ENCODE measurements at regions not wholly inside any gene's neighbourhood (a gene's known extent, or its start where the extent isn't known, plus 50 kb on each side); places are given as distances from the start of the nearest gene placed in this dataset.

DNA sequence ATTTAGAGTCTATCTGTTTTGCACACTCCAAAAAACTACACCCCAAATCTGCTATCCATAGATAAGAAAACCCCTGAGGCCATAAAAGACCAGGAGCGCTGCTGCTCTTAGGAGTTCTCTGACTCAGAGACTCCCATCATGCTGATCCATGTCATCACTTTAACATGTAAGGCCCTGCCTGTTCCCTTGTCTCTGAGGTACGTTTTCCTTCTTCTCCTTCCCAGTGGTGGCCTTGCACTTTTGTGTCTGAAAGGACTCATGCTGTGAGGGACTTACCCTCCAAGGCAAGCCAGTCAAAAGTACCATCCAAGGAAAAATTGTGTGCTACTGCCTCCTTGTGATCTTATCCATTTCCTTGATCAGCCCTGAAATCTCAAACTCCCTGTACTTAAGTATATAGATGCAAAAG, 427.4 kb upstream of the NCAM2 start:
- H3K4me3 ChIP-seq (ENCODE audit: low read depth, low read length) = no peak overlapping the region
- TF ChIP-seq CTCF (conservative IDR thresholded peaks at IDR 0.05; ENCODE audit: low read depth, low read length) = no peak
- peak; percentile 37 for DNase-seq (ENCODE audit: low read depth)

- TF ChIP-seq CTCF (conservative IDR thresholded peaks at IDR 0.05; ENCODE audit: low read depth, low read length) = no peak
- H3K4me3 ChIP-seq (ENCODE audit: low read depth, low read length) = no peak overlapping the region
- DNase-seq (ENCODE audit: low read depth) = no peak
These were observed 425.6 kb upstream of the NCAM2 start for GRCh38 chr21:20572582-20572981.

- no peak overlapping the region for H3K4me3 ChIP-seq (ENCODE audit: low read depth, low read length)
- no peak for DNase-seq (ENCODE audit: low read depth)
- TF ChIP-seq CTCF (conservative IDR thresholded peaks at IDR 0.05; ENCODE audit: low read depth, low read length) = no peak
These were observed 416.8 kb upstream of the NCAM2 start for GRCh38 chr21:20581361-20581760.

- peak; percentile 48 for DNase-seq (ENCODE audit: low read depth)
- no peak for TF ChIP-seq CTCF (conservative IDR thresholded peaks at IDR 0.05; ENCODE audit: low read depth, low read length)
- no peak overlapping the region for H3K4me3 ChIP-seq (ENCODE audit: low read depth, low read length)
These were observed 406.9 kb upstream of the NCAM2 start for GRCh38 chr21:20591284-20591683.

GRCh38 chr21:20592463-20592862, 405.7 kb upstream of the NCAM2 start:
- H3K4me3 ChIP-seq (ENCODE audit: low read depth, low read length) = no peak overlapping the region
- no peak for DNase-seq (ENCODE audit: low read depth)
- no peak for TF ChIP-seq CTCF (conservative IDR thresholded peaks at IDR 0.05; ENCODE audit: low read depth, low read length)

GRCh38 chr21:20603236-20603635, 395.0 kb upstream of the NCAM2 start:
- TF ChIP-seq CTCF (conservative IDR thresholded peaks at IDR 0.05; ENCODE audit: low read depth, low read length) = no peak

GRCh38 chr21:20611008-20611407, 387.2 kb upstream of the NCAM2 start:
- no peak for TF ChIP-seq CTCF (conservative IDR thresholded peaks at IDR 0.05; ENCODE audit: low read depth, low read length)
- H3K4me3 ChIP-seq (ENCODE audit: low read depth, low read length) = no peak overlapping the region
- DNase-seq (ENCODE audit: low read depth) = no peak

More at GRCh38 chr21:20603236-20603635, 395.0 kb upstream of the NCAM2 start:
- no peak for DNase-seq (ENCODE audit: low read depth)
- no peak overlapping the region for H3K4me3 ChIP-seq (ENCODE audit: low read depth, low read length)
